Smooth muscle cell (in vitro differentiated cells): ENCODE measurements at regions not wholly inside any gene's neighbourhood (a gene's known extent, or its start where the extent isn't known, plus 50 kb on each side); places are given as distances from the start of the nearest gene placed in this dataset.

ENCODE experiments used
- DNase-seq: peaks from one replicate; lab custom pipeline; 2025; ENCODE audit not compliant: unreplicated experiment; lab: John Stamatoyannopoulos, UW
- H2AFZ ChIP-seq: fragments of 200-600 bp; sonication (generic); 2 replicates; pipeline ENCODE4 v1.6.0; 2016; ENCODE audit warnings: antibody characterized with exemption, low read depth, mild to moderate bottlenecking
- H3F3A ChIP-seq: fragments of 200-600 bp; sonication (generic); 2 replicates; pipeline ENCODE4 v1.6.0; 2017; ENCODE audit warnings: antibody characterized with exemption, low read depth
- H3K27ac ChIP-seq: fragments of 200-600 bp; sonication (generic); 2 replicates; pipeline ENCODE4 v1.5.1; 2016; ENCODE audit warnings: low read depth, mild to moderate bottlenecking
- H3K27me3 ChIP-seq: fragments of 200-600 bp; sonication (generic); 2 replicates; pipeline ENCODE4 v1.6.1; 2016; ENCODE audit warnings: low read depth, mild to moderate bottlenecking
- H3K36me3 ChIP-seq: fragments of 200-600 bp; sonication (generic); 2 replicates; pipeline ENCODE4 v1.5.1; 2016; ENCODE audit warnings: low read depth
- H3K4me1 ChIP-seq: fragments of 200-600 bp; sonication (generic); 2 replicates; pipeline ENCODE4 v1.5.1; 2016; ENCODE audit warnings: low read depth
- H3K4me2 ChIP-seq: fragments of 200-600 bp; sonication (generic); 2 replicates; pipeline ENCODE4 v1.6.0; 2016; ENCODE audit warnings: mild to moderate bottlenecking
- H3K4me3 ChIP-seq: fragments of 200-600 bp; sonication (generic); 2 replicates; pipeline ENCODE4 v1.5.1; 2016; ENCODE audit warnings: mild to moderate bottlenecking
- H3K79me2 ChIP-seq: fragments of 200-600 bp; sonication (generic); 2 replicates; pipeline ENCODE4 v1.6.0; 2016; ENCODE audit warnings: low read depth, mild to moderate bottlenecking
- H3K9ac ChIP-seq: fragments of 200-600 bp; sonication (generic); 2 replicates; pipeline ENCODE4 v1.6.0; 2016; ENCODE audit warnings: low read depth
- H3K9me3 ChIP-seq: fragments of 200-600 bp; sonication (generic); replicated peaks from 2 replicates; pipeline ENCODE4 v1.5.1; 2016; ENCODE audit warnings: low read depth
- H4K20me1 ChIP-seq: fragments of 200-600 bp; sonication (generic); 2 replicates; pipeline ENCODE4 v1.6.0; 2016; ENCODE audit warnings: low read depth
- CTCF ChIP-seq: fragments of 200-600 bp; sonication (generic); IDR thresholded peaks from 2 replicates; pipeline ENCODE4 v1.5.1; 2017; ENCODE audit warnings: borderline replicate concordance, mild to moderate bottlenecking, antibody characterized with exemption; ENCODE audit not compliant: insufficient read depth, poor library complexity, severe bottlenecking
- WGBS: methylation state at CpG from one replicate; pipeline ENCODE4 v1.1.7; 2016; ENCODE audit warnings: low lambda C conversion rate; 5-methylcytosine and 5-hydroxymethylcytosine counted together

- Histone ChIP-seq H3K4me2 (no peak overlapping the region), H3K4me3 (no peak overlapping the region), H3K36me3 (no peaks in the 10 kb centered on the region), H3K9ac (no peak overlapping the region), H3K27me3 (no peaks in the 10 kb centered on the region), H3K27ac (no peak overlapping the region), H3K79me2 (no peaks in the 10 kb centered on the region), H3K4me1 (no peaks in the 10 kb centered on the region), H3F3A (no peaks in the 10 kb centered on the region), H4K20me1 (no peaks in the 10 kb centered on the region), H2AFZ (no peak overlapping the region), H3K9me3 (no peaks in the 10 kb centered on the region)
- TF ChIP-seq CTCF, result no peak
- WGBS, result 96% methylated on average over 6 of the region's 6 CpGs
- no peak for DNase-seq
Measured at GRCh38 chr11:97982512-97982911, 1038.2 kb upstream of the CNTN5 start.

GRCh38 chr11:97989121-97989520 is 1031.6 kb upstream of the CNTN5 start:
- Histone ChIP-seq H2AFZ (no peak overlapping the region), H3K27me3 (no peaks in the 10 kb centered on the region), H3K4me2 (no peak overlapping the region), H3K27ac (peak overlapping the region; percentile 71), H3K4me1 (no peaks in the 10 kb centered on the region), H3K36me3 (no peaks in the 10 kb centered on the region), H3F3A (no peaks in the 10 kb centered on the region), H3K79me2 (no peaks in the 10 kb centered on the region), H3K4me3 (no peak overlapping the region), H3K9me3 (no peaks in the 10 kb centered on the region), H3K9ac (no peak overlapping the region), H4K20me1 (no peaks in the 10 kb centered on the region)
- no peak for DNase-seq
- 98% methylated on average over 2 of the region's 2 CpGs for WGBS
- TF ChIP-seq CTCF, result no peak

- H3K9me3 ChIP-seq, result no peaks in the 10 kb centered on the region
- H2AFZ ChIP-seq, result peak overlapping the region; percentile 50
- no peaks in the 10 kb centered on the region for H3K4me1 ChIP-seq
- H3K9ac ChIP-seq, result no peak overlapping the region
- H4K20me1 ChIP-seq, result no peaks in the 10 kb centered on the region
- no peaks in the 10 kb centered on the region for H3K27me3 ChIP-seq
- DNase-seq, result no peak
- H3K4me3 ChIP-seq, result no peak overlapping the region
- no peaks in the 10 kb centered on the region for H3F3A ChIP-seq
- no peaks in the 10 kb centered on the region for H3K36me3 ChIP-seq
- TF ChIP-seq CTCF, result no peak
- H3K79me2 ChIP-seq, result no peaks in the 10 kb centered on the region
- peak overlapping the region; percentile 4 for H3K4me2 ChIP-seq
- WGBS, result 33% methylated on average over 4 of the region's 4 CpGs
- H3K27ac ChIP-seq, result peak overlapping the region; percentile 71
Measured at GRCh38 chr11:97990162-97990920, 1030.4 kb upstream of the CNTN5 start.

- H3K36me3 ChIP-seq, result no peaks in the 10 kb centered on the region
- no peaks in the 10 kb centered on the region for H3F3A ChIP-seq
- no peaks in the 10 kb centered on the region for H3K27me3 ChIP-seq
- no peak for TF ChIP-seq CTCF
- no peak overlapping the region for H3K4me2 ChIP-seq
- H3K27ac ChIP-seq, result no peak overlapping the region
- no peak for DNase-seq
- H3K4me3 ChIP-seq, result no peak overlapping the region
- H3K9ac ChIP-seq, result no peak overlapping the region
- H4K20me1 ChIP-seq, result no peaks in the 10 kb centered on the region
- 80% methylated on average over 4 of the region's 4 CpGs for WGBS
- H2AFZ ChIP-seq, result peak overlapping the region; percentile 30
- no peaks in the 10 kb centered on the region for H3K79me2 ChIP-seq
- peaks cover 13% of the 10 kb centered on the region for H3K4me1 ChIP-seq
- no peaks in the 10 kb centered on the region for H3K9me3 ChIP-seq
Measured at GRCh38 chr11:97993562-97993961, 1027.2 kb upstream of the CNTN5 start.
